ENCODE measurements at regions not wholly inside any gene's neighbourhood (a gene's known extent, or its start where the extent isn't known, plus 50 kb on each side); places are given as distances from the start of the nearest gene placed in this dataset.

DNA sequence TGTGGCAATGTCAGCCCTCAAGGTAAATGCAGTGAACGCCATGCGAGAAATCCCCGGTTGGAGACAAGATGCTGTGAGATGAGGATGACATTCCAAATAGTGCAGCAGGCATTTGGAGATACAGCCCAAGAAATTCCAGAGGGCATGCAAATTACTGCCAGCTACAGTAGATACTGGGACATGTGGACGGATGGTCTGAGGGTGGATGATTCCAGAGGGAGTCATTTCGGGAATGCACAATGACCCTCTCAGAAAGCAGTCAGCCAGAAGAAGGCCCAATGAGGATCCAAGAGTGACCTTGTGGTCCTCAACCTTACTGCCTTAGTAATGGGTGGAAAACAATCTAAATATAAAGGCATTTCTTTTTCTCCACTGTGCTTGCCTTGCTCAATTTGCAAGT is 111.3 kb downstream of the HNRNPLL start:
- TF ChIP-seq, protein P1, sequence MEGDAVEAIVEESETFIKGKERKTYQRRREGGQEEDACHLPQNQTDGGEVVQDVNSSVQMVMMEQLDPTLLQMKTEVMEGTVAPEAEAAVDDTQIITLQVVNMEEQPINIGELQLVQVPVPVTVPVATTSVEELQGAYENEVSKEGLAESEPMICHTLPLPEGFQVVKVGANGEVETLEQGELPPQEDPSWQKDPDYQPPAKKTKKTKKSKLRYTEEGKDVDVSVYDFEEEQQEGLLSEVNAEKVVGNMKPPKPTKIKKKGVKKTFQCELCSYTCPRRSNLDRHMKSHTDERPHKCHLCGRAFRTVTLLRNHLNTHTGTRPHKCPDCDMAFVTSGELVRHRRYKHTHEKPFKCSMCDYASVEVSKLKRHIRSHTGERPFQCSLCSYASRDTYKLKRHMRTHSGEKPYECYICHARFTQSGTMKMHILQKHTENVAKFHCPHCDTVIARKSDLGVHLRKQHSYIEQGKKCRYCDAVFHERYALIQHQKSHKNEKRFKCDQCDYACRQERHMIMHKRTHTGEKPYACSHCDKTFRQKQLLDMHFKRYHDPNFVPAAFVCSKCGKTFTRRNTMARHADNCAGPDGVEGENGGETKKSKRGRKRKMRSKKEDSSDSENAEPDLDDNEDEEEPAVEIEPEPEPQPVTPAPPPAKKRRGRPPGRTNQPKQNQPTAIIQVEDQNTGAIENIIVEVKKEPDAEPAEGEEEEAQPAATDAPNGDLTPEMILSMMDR (IDR thresholded peaks at IDR 0.05; ENCODE audit: insufficient read depth, low read length): no peak
- TF ChIP-seq POLR2AphosphoS5 (IDR thresholded peaks at IDR 0.05; ENCODE audit: low read depth): no peak
- no peak for TF ChIP-seq SPI1 (IDR thresholded peaks at IDR 0.05; ENCODE audit: borderline replicate concordance, low read depth)
- TF ChIP-seq REST (IDR thresholded peaks at IDR 0.05; ENCODE audit: insufficient replicate concordance, low read depth): no peak
